Natural killer cell (primary cell): ENCODE measurements at regions not wholly inside any gene's neighbourhood (a gene's known extent, or its start where the extent isn't known, plus 50 kb on each side); places are given as distances from the start of the nearest gene placed in this dataset.

Experiments
- ATAC-seq, 3 donors: fragments of 150-1000 bp in 2 of 3; fragments of 200-7000 bp in 1 of 3; cut with Tn5 transposase; 1 replicate in 1 of 3; 2 replicates in 2 of 3; pipeline ENCODE4 v1.10.0; 2021; ENCODE audit warnings: mild to moderate bottlenecking in 2 of 3, moderate library complexity in 2 of 3
- DNase-seq, 2 donors: peaks; one replicate each; pipeline versions ENCODE4 v3.0.0 to v3.0.0-alpha.2; 2013 to 2021; ENCODE audit warnings: mixed read lengths in 1 of 2
- H3K27ac ChIP-seq: one replicate; pipeline ENCODE4 v1.5.1; 2013; ENCODE audit warnings: mild to moderate bottlenecking, low read length
- H3K27me3 ChIP-seq: one replicate; pipeline ENCODE4 v1.6.1; 2013; ENCODE audit warnings: low read length; ENCODE audit not compliant: control insufficient read depth, insufficient read depth
- H3K36me3 ChIP-seq: one replicate; pipeline ENCODE4 v1.6.1; 2013; ENCODE audit warnings: low read length; ENCODE audit not compliant: control insufficient read depth, insufficient read depth
- H3K4me1 ChIP-seq: one replicate; pipeline ENCODE4 v1.6.1; 2013; ENCODE audit warnings: low read length; ENCODE audit not compliant: control insufficient read depth, insufficient read depth
- H3K4me3 ChIP-seq: one replicate; pipeline ENCODE4 v1.5.1; 2013; ENCODE audit warnings: low read length
- H3K9me3 ChIP-seq: one replicate; pipeline ENCODE4 v1.6.1; 2013; ENCODE audit warnings: low read length; ENCODE audit not compliant: control insufficient read depth, insufficient read depth
- H3K27ac Mint-ChIP-seq, 2 donors: one replicate each; pipeline ENCODE4 v1.8.0; 2022; ENCODE audit warnings: mild to moderate bottlenecking in 2 of 2, mixed read lengths in 2 of 2, moderate library complexity in 1 of 2
- H3K27me3 Mint-ChIP-seq, 2 donors: one replicate each; pipeline ENCODE4 v1.8.0; 2022; ENCODE audit warnings: low read depth in 2 of 2, mixed read lengths in 2 of 2
- H3K36me3 Mint-ChIP-seq: one replicate; pipeline ENCODE4 v1.8.0; 2022; ENCODE audit warnings: mixed read lengths
- H3K4me1 Mint-ChIP-seq, 2 donors: one replicate each; pipeline ENCODE4 v1.8.0; 2022; ENCODE audit warnings: mixed read lengths in 2 of 2
- H3K4me3 Mint-ChIP-seq: one replicate; pipeline ENCODE4 v1.8.0; 2022; ENCODE audit warnings: mild to moderate bottlenecking, moderate library complexity, mixed read lengths
- H3K9me3 Mint-ChIP-seq, 2 donors: one replicate each; pipeline ENCODE4 v1.8.0; 2022; ENCODE audit warnings: mixed read lengths in 2 of 2
- WGBS: methylation state at CpG from one replicate; pipeline ENCODE4 v1.1.7; 2013; ENCODE audit warnings: missing lambda C conversion rate; ENCODE audit not compliant: insufficient coverage; 5-methylcytosine and 5-hydroxymethylcytosine counted together
- intact Hi-C: fragments of 100-400 bp; cut with micrococcal nuclease; formaldehyde crosslinking; loops from one replicate; pipeline ENCODE4 v1.14.2; 2022
- TF ChIP-seq, protein P1 (sequence below): fragments of 200-600 bp; IDR thresholded peaks from one replicate; pipeline ENCODE4 v1.8.0; 2022; ENCODE audit warnings: antibody characterized with exemption

- no peaks in the 10 kb centered on the region for H3K4me1 Mint-ChIP-seq
- Histone ChIP-seq H3K9me3 (no peaks in the 10 kb centered on the region), H3K4me1 (no peaks in the 10 kb centered on the region), H3K27ac (no peak overlapping the region), H3K36me3 (no peaks in the 10 kb centered on the region), H3K27me3 (no peaks in the 10 kb centered on the region), H3K4me3 (no peak overlapping the region)
- no peak overlapping the region for H3K27ac Mint-ChIP-seq
- no CpG with 5 or more reads among the region's 1 CpG for WGBS
- ATAC-seq (no peak), DNase-seq (no peak)
- intact Hi-C loops: no loop called here
- no peaks in the 10 kb centered on the region for H3K27me3 Mint-ChIP-seq
- H3K4me3 Mint-ChIP-seq: no peak overlapping the region
- peaks cover 8% of the 10 kb centered on the region in 2 donors for H3K9me3 Mint-ChIP-seq
- no peaks in the 10 kb centered on the region for H3K36me3 Mint-ChIP-seq
- TF ChIP-seq, protein P1, sequence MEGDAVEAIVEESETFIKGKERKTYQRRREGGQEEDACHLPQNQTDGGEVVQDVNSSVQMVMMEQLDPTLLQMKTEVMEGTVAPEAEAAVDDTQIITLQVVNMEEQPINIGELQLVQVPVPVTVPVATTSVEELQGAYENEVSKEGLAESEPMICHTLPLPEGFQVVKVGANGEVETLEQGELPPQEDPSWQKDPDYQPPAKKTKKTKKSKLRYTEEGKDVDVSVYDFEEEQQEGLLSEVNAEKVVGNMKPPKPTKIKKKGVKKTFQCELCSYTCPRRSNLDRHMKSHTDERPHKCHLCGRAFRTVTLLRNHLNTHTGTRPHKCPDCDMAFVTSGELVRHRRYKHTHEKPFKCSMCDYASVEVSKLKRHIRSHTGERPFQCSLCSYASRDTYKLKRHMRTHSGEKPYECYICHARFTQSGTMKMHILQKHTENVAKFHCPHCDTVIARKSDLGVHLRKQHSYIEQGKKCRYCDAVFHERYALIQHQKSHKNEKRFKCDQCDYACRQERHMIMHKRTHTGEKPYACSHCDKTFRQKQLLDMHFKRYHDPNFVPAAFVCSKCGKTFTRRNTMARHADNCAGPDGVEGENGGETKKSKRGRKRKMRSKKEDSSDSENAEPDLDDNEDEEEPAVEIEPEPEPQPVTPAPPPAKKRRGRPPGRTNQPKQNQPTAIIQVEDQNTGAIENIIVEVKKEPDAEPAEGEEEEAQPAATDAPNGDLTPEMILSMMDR: no peak
Measured at GRCh38 chr13:83057119-83057518, 825.2 kb downstream of the SLITRK1 start.

DNA sequence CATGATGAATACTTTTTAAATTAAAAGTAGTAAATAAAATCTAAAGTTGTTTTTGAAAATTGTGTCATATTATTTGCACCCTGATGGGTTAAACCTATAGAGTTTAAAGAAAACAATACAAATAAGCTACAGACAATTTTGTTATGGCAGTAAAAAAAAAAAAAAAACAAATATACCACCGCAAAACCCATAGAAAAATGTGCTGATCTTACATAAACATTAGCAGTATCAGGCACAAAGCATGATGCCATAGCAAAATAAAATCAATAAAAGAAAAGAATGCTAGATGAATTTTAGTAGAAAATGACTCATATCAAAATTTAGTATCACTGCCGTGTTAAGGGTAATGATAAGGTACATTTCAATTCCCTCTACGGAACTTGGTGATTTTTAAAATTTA lies 826.0 kb downstream of the SLITRK1 start:
- no peaks in the 10 kb centered on the region for H3K36me3 ChIP-seq
- H3K27me3 ChIP-seq: no peaks in the 10 kb centered on the region
- Mint-ChIP-seq H3K27ac (no peak overlapping the region), H3K36me3 (no peaks in the 10 kb centered on the region), H3K27me3 (no peaks in the 10 kb centered on the region), H3K4me3 (no peak overlapping the region), H3K4me1 (no peaks in the 10 kb centered on the region), H3K9me3 (peaks cover 7 to 8% of the 10 kb centered on the region in 2 donors)
- no CpG with 5 or more reads among the region's 3 CpGs for WGBS
- DNase-seq (no peak), ATAC-seq (no peak)
- intact Hi-C loops: no loop called here
- no peak overlapping the region for H3K27ac ChIP-seq
- H3K4me1 ChIP-seq: no peaks in the 10 kb centered on the region
- no peak overlapping the region for H3K4me3 ChIP-seq
- TF ChIP-seq, protein P1: no peak
- H3K9me3 ChIP-seq: no peaks in the 10 kb centered on the region

GRCh38 chr13:83048419-83048818 lies 833.9 kb downstream of the SLITRK1 start:
- H3K9me3 Mint-ChIP-seq: peaks cover 6 to 10% of the 10 kb centered on the region in 2 donors
- H3K27ac Mint-ChIP-seq: no peak overlapping the region
- DNase-seq (no peak), ATAC-seq (no peak)
- H3K9me3 ChIP-seq: peaks cover 3% of the 10 kb centered on the region
- no peak overlapping the region for H3K4me3 Mint-ChIP-seq
- TF ChIP-seq, protein P1: no peak
- H3K4me3 ChIP-seq: no peak overlapping the region
- H3K4me1 ChIP-seq: no peaks in the 10 kb centered on the region
- no peak overlapping the region for H3K27ac ChIP-seq
- no peaks in the 10 kb centered on the region for H3K36me3 Mint-ChIP-seq
- no peaks in the 10 kb centered on the region for H3K27me3 ChIP-seq
- 60% methylated on average over 1 of the region's 1 CpG for WGBS
- H3K4me1 Mint-ChIP-seq: no peaks in the 10 kb centered on the region
- no peaks in the 10 kb centered on the region for H3K27me3 Mint-ChIP-seq
- intact Hi-C loops: no loop called here
- H3K36me3 ChIP-seq: no peaks in the 10 kb centered on the region

GRCh38 chr13:83024955-83025594 lies 857.2 kb downstream of the SLITRK1 start:
- WGBS: 94% methylated on average over 1 of the region's 1 CpG
- Mint-ChIP-seq H3K36me3 (peaks cover 5% of the 10 kb centered on the region), H3K27ac (no peak overlapping the region), H3K9me3 (peaks cover 18 to 41% of the 10 kb centered on the region in 2 donors), H3K27me3 (no peaks in the 10 kb centered on the region), H3K4me3 (no peak overlapping the region), H3K4me1 (no peaks in the 10 kb centered on the region)
- DNase-seq (no peak), ATAC-seq (no peak)
- intact Hi-C loops: no loop called here
- H3K4me3 ChIP-seq: no peak overlapping the region
- H3K9me3 ChIP-seq: peaks cover 5% of the 10 kb centered on the region
- no peaks in the 10 kb centered on the region for H3K27me3 ChIP-seq
- H3K36me3 ChIP-seq: no peaks in the 10 kb centered on the region
- no peaks in the 10 kb centered on the region for H3K4me1 ChIP-seq
- TF ChIP-seq, protein P1: no peak
- H3K27ac ChIP-seq: no peak overlapping the region
